ENCODE measurements at regions not wholly inside any gene's neighbourhood (a gene's known extent, or its start where the extent isn't known, plus 50 kb on each side); places are given as distances from the start of the nearest gene placed in this dataset.

DNA sequence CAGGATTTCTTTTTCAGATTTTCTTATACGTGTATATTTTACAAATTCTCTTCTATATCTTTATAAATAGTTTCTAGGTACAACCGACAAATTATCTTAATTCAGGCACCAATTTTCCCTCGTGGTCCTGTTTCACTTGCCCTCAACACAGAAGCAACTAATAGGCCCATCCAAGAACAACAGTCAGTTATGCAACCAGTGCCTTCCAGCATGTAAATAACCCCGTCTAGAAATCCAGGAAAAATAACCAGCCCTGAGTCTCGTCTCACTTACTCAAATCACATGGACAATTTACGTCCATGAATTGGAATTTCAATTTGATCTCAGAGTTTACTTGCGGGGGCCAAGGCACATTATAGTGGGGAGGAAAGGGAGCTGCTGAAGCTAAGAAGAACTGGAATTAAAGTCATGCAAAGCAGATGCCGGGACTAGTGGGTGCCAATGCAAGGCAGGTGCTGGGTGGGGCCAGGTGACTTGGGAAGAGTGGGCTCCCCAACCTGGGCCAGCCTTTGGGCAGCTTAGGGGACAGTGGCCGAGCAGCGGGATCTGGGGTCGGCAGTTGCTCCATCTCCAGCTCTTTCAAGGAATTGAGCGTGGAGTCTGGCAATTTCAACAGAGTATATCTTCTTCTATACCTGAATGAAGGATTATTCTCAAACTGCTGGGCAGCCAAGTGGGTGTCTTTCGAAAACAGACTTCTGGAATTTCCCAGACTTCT, 121.7 kb downstream of the EDN3 start:
- Histone ChIP-seq H3K9me3 (ENCODE audit: control insufficient read depth, low read length) (no peaks in the 10 kb centered on the region), H3K9ac (ENCODE audit: low read length) (no peak overlapping the region), H3K27me3 (ENCODE audit: control insufficient read depth, insufficient read depth, low read length) (no peaks in the 10 kb centered on the region), H3K4me1 (ENCODE audit: control insufficient read depth, insufficient read depth, low read length) (no peaks in the 10 kb centered on the region), H3K36me3 (ENCODE audit: control insufficient read depth, insufficient read depth, low read length) (no peaks in the 10 kb centered on the region), H3K4me3 (ENCODE audit: low read length) (no peak overlapping the region)

DNA sequence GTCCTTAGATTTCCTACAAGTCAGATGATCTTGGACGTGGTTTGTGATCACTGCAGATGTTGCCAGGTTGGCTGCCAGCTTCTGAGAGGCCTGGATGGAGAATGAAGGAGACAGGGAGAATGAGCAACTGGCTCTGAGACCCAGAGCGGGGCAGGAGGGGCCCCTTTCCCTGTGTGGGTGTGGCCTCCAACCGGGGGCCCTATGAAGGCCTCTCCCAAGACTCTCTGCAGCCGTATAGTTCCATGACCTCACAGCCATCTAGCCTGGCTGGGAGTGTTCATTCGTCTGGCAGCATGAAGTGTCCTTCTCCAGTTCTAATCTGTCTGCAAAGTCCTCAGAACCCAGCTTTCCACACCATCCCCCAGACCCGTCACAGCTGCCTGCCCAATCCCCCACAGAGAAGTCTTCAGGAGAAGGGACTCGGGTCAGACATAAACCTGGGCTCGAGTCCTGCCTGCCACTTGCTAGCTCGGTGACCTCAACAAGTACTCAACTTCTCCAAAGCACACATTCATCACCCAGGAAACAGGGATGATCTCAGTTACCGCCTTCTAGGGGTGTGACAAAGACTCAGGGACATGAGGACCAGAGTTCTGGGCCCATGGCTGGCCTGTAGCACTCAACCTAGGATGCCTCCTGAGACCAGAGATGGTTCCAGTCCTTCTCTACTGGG, 122.6 kb downstream of the EDN3 start:
- no peak overlapping the region for H3K4me3 ChIP-seq (ENCODE audit: low read length)
- no peaks in the 10 kb centered on the region for H3K27me3 ChIP-seq (ENCODE audit: control insufficient read depth, insufficient read depth, low read length)
- H3K9ac ChIP-seq (ENCODE audit: low read length): no peak overlapping the region
- H3K36me3 ChIP-seq (ENCODE audit: control insufficient read depth, insufficient read depth, low read length): no peaks in the 10 kb centered on the region
- H3K9me3 ChIP-seq (ENCODE audit: control insufficient read depth, low read length): no peaks in the 10 kb centered on the region
- no peaks in the 10 kb centered on the region for H3K4me1 ChIP-seq (ENCODE audit: control insufficient read depth, insufficient read depth, low read length)

DNA sequence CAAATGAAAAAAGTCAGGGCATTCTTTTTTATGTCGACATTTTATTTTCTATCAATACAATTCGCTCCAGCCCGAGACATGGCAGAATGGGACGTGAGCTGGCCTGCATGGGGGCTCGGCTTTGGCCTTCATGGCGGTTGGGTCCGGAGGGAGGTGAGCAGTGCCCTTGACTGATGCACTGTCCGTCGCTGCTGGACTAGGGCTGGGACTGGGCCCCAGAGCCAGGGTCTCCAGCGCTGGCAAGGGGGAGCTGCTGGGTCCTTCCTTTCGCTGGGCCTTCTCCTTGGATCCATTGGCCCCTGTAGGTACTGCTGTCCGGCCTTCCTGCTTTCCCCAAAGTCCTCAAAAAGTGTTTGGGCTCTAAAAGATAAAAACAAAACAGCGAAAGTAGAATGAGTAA, 124.6 kb downstream of the EDN3 start:
- H3K4me3 ChIP-seq (ENCODE audit: low read length): no peak overlapping the region
- no peaks in the 10 kb centered on the region for H3K9me3 ChIP-seq (ENCODE audit: control insufficient read depth, low read length)
- no peaks in the 10 kb centered on the region for H3K27me3 ChIP-seq (ENCODE audit: control insufficient read depth, insufficient read depth, low read length)
- H3K4me1 ChIP-seq (ENCODE audit: control insufficient read depth, insufficient read depth, low read length): no peaks in the 10 kb centered on the region
- no peaks in the 10 kb centered on the region for H3K36me3 ChIP-seq (ENCODE audit: control insufficient read depth, insufficient read depth, low read length)
- no peak overlapping the region for H3K9ac ChIP-seq (ENCODE audit: low read length)

DNA sequence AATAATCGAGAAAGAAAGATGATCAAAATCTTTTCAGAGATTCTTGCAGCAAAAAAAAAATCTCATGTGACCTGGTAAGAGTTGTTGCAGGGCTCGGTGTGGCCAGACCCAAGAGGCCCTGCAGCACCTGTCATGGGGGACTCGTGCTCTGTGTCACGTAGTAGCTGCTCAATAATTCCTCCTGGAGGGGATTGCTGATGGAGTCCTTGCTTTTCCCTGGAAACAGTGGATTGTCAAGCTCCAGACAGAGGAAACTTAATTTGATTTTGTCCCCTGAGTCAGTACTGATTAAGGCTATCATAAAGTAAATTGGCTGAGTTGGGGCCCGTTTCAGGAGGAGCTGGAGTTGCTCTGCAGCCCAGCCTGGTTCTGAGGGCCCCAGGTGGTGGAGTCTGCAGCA, 125.2 kb downstream of the EDN3 start:
- no peak overlapping the region for H3K4me3 ChIP-seq (ENCODE audit: low read length)
- H3K36me3 ChIP-seq (ENCODE audit: control insufficient read depth, insufficient read depth, low read length): no peaks in the 10 kb centered on the region
- no peak overlapping the region for H3K9ac ChIP-seq (ENCODE audit: low read length)
- H3K4me1 ChIP-seq (ENCODE audit: control insufficient read depth, insufficient read depth, low read length): no peaks in the 10 kb centered on the region
- no peaks in the 10 kb centered on the region for H3K9me3 ChIP-seq (ENCODE audit: control insufficient read depth, low read length)
- no peaks in the 10 kb centered on the region for H3K27me3 ChIP-seq (ENCODE audit: control insufficient read depth, insufficient read depth, low read length)

DNA sequence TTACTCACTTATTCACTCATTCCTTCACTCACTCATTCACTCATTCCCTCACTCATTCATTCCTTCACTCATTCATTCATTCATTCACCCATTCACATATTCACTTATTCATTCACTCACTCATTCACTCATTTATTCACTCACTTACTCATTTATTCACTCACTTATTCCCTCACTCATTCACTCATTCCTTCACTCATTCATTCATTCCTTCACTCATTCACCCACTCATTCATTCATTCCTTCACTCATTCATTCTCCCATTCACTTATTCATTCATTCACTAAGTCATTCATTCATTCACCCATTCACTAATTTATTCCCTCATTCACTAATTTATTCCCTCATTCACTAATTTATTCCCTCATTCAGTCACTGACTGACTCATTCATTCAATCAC, 127.6 kb downstream of the EDN3 start:
- H3K4me3 ChIP-seq (ENCODE audit: low read length): no peak overlapping the region
- H3K36me3 ChIP-seq (ENCODE audit: control insufficient read depth, insufficient read depth, low read length): no peaks in the 10 kb centered on the region
- no peaks in the 10 kb centered on the region for H3K9me3 ChIP-seq (ENCODE audit: control insufficient read depth, low read length)
- no peak overlapping the region for H3K9ac ChIP-seq (ENCODE audit: low read length)
- no peaks in the 10 kb centered on the region for H3K27me3 ChIP-seq (ENCODE audit: control insufficient read depth, insufficient read depth, low read length)
- H3K4me1 ChIP-seq (ENCODE audit: control insufficient read depth, insufficient read depth, low read length): no peaks in the 10 kb centered on the region

DNA sequence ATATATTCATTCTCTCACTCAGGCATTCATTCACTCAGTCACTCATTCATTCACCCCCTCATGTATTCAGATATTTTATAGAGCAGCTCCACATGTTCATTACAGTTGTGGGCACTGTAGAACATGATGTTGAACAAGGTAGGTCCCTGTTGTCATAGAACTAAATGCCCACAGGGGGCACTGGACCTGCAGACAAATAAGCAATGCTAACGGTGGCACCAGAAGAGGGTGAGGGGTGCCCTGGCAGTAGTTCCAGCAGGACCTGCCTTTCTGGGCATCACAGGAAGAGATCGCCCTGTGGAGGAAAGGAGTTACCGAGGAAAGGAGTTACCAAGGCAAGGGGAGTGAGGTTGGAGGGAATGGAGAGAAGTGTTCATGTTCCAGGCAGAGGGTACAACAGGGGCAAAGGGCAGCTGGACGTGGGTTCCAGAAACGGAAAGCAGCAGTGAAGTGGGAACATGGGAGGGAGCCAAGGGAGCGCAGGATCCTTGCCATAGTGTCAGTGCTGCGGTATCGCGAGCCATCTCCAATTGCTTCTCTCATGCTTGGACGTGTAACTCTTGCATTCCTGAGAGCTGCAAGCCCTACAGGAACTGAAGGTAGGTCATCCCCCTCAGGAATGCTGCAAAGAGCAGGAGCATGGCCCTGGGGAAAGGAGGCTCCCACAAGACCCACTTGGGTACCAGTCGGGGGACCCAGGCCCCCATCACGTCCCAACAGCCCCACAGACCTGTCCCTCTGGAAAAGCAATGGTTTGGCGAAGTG, 128.2 kb downstream of the EDN3 start:
- H3K9me3 ChIP-seq (ENCODE audit: control insufficient read depth, low read length): no peaks in the 10 kb centered on the region
- no peaks in the 10 kb centered on the region for H3K36me3 ChIP-seq (ENCODE audit: control insufficient read depth, insufficient read depth, low read length)
- no peak overlapping the region for H3K4me3 ChIP-seq (ENCODE audit: low read length)
- no peaks in the 10 kb centered on the region for H3K4me1 ChIP-seq (ENCODE audit: control insufficient read depth, insufficient read depth, low read length)
- H3K9ac ChIP-seq (ENCODE audit: low read length): no peak overlapping the region
- H3K27me3 ChIP-seq (ENCODE audit: control insufficient read depth, insufficient read depth, low read length): no peaks in the 10 kb centered on the region

DNA sequence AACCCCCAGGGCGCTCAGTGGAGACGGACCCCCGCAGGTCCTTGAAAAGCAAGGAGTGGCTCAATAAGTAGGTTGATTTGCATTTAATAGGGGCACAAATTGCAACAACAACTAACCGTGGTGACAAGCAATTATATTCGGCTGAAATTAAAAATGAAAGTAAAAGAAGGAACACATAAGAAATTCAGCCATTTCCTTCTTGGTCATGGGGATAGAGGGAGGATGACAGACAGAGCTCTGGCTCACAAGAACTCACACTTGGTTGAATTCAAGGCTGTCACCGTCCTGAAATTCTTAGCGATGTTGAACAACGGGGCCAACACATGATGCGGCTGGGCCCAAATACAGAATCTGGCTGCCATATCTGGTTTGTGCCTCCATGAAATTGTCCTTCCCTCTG, 129.0 kb downstream of the EDN3 start:
- H3K9ac ChIP-seq (ENCODE audit: low read length): no peak overlapping the region
- no peak overlapping the region for H3K4me3 ChIP-seq (ENCODE audit: low read length)
- no peaks in the 10 kb centered on the region for H3K36me3 ChIP-seq (ENCODE audit: control insufficient read depth, insufficient read depth, low read length)
- no peaks in the 10 kb centered on the region for H3K27me3 ChIP-seq (ENCODE audit: control insufficient read depth, insufficient read depth, low read length)
- H3K4me1 ChIP-seq (ENCODE audit: control insufficient read depth, insufficient read depth, low read length): peaks cover 3% of the 10 kb centered on the region
- no peaks in the 10 kb centered on the region for H3K9me3 ChIP-seq (ENCODE audit: control insufficient read depth, low read length)

DNA sequence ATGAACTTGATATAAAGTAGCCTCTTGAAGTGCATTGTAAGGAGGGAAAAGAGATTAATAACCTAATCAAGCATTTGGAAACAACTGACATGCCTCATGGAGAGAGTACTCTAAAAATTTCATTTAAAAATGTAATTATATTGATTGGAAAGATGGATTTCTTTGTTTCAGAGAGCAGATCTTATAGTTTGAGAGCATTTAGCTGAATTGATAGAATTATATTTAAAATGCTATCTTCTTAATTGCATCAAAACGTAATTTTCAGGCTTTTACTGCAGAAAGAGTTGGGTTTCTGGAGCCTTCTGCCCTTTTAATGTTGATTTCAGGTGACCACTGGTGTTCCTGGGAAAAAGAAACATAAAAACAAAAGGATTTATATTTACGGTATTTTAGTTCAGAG, 130.6 kb downstream of the EDN3 start:
- H3K27me3 ChIP-seq (ENCODE audit: control insufficient read depth, insufficient read depth, low read length): no peaks in the 10 kb centered on the region
- H3K9me3 ChIP-seq (ENCODE audit: control insufficient read depth, low read length): no peaks in the 10 kb centered on the region
- no peak overlapping the region for H3K4me3 ChIP-seq (ENCODE audit: low read length)
- no peak overlapping the region for H3K9ac ChIP-seq (ENCODE audit: low read length)
- no peaks in the 10 kb centered on the region for H3K36me3 ChIP-seq (ENCODE audit: control insufficient read depth, insufficient read depth, low read length)
- peaks cover 14% of the 10 kb centered on the region for H3K4me1 ChIP-seq (ENCODE audit: control insufficient read depth, insufficient read depth, low read length)

DNA sequence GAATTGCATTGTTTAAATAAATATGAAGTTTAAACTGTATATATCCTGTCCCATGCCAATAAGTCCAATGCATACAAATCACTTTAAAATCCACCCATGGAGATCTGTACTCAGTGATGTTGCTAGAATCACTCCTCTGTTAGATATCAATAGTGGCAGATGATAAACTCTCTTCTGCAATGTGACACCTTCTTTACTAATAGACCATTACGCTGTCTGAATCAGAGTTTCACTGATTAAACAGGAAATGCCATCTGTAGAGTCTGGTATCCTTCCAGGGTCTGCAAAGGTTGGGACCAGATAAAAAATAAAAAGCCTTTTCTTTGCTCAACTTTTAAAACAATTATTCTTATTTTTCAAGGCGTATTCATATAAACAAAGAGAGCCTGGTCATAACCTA, 134.5 kb downstream of the EDN3 start:
- Histone ChIP-seq H3K9ac (ENCODE audit: low read length) (no peak overlapping the region), H3K4me1 (ENCODE audit: control insufficient read depth, insufficient read depth, low read length) (peaks cover 14% of the 10 kb centered on the region), H3K36me3 (ENCODE audit: control insufficient read depth, insufficient read depth, low read length) (no peaks in the 10 kb centered on the region), H3K4me3 (ENCODE audit: low read length) (no peak overlapping the region), H3K27me3 (ENCODE audit: control insufficient read depth, insufficient read depth, low read length) (no peaks in the 10 kb centered on the region), H3K9me3 (ENCODE audit: control insufficient read depth, low read length) (no peaks in the 10 kb centered on the region)

DNA sequence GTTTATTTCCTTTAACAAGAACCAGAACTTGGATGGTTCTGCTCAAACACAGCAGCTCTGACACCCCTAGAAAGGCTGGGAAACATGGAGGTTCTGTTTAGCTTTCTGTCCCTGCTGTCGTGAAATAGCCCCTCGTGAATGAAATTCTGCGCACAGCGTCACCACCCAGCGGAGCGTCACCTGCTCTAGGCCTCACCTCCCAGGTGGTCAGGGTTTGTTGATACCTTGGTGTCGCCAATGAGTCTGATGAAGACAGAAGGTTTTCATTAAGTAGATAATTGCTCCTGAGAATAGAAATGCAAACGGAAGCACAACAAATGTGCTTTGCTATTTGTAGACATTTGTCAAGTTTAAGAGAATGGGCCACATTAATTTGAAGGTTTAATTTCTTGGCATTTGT, 135.1 kb downstream of the EDN3 start:
- Histone ChIP-seq H3K27me3 (ENCODE audit: control insufficient read depth, insufficient read depth, low read length) (no peaks in the 10 kb centered on the region), H3K4me3 (ENCODE audit: low read length) (no peak overlapping the region), H3K9ac (ENCODE audit: low read length) (no peak overlapping the region), H3K36me3 (ENCODE audit: control insufficient read depth, insufficient read depth, low read length) (no peaks in the 10 kb centered on the region), H3K9me3 (ENCODE audit: control insufficient read depth, low read length) (no peaks in the 10 kb centered on the region), H3K4me1 (ENCODE audit: control insufficient read depth, insufficient read depth, low read length) (peaks cover 14% of the 10 kb centered on the region)

DNA sequence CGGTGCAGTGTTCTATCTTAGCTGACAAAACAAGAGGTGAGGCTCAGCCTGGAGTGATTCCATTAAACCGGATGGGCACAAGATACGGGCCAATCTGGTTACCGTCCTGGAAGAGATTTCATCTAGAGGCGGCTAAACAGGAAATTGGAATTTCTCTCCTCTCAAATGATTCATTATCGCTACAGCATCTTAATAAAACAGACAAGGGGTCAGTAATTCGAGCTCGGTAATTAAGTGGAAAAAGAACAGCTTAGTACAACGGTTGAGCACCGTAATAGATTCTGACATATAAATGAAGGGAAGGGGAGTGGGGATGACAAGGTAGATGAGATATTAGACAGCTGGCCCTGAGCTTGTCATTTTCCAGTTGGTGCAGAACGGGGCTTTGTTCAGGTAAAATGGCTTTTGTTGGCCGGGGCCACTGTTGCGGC, 137.2 kb downstream of the EDN3 start:
- Histone ChIP-seq H3K27me3 (ENCODE audit: control insufficient read depth, insufficient read depth, low read length) (peaks cover 2% of the 10 kb centered on the region), H3K9ac (ENCODE audit: low read length) (no peak overlapping the region), H3K9me3 (ENCODE audit: control insufficient read depth, low read length) (no peaks in the 10 kb centered on the region)

DNA sequence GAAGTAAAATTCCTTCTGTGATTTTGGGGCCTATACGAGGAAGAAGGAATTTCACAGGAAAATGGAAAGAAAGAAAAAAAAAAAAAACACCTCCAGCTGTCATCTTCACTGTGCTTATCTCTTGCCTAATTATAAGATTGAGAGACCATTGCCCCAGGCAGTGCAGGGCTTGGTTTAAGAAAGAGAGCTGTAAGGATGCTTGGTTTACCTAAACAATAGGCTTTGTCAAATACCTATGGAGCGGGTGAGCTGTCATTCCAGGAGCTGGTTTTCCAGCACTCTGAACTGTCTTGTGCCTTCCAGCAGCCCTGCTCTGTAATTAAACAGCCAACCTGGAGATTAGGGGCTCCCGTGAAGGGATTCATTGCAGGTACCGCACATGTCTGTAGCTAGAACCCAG, 137.8 kb downstream of the EDN3 start:
- Histone ChIP-seq H3K9ac (ENCODE audit: low read length) (no peak overlapping the region), H3K36me3 (ENCODE audit: control insufficient read depth, insufficient read depth, low read length) (no peaks in the 10 kb centered on the region), H3K9me3 (ENCODE audit: control insufficient read depth, low read length) (no peaks in the 10 kb centered on the region), H3K4me1 (ENCODE audit: control insufficient read depth, insufficient read depth, low read length) (peaks cover 14% of the 10 kb centered on the region), H3K4me3 (ENCODE audit: low read length) (no peak overlapping the region), H3K27me3 (ENCODE audit: control insufficient read depth, insufficient read depth, low read length) (peaks cover 7% of the 10 kb centered on the region)

More for the DNA sequence above, 137.2 kb downstream of the EDN3 start:
- Histone ChIP-seq H3K4me3 (ENCODE audit: low read length) (no peak overlapping the region), H3K36me3 (ENCODE audit: control insufficient read depth, insufficient read depth, low read length) (no peaks in the 10 kb centered on the region), H3K4me1 (ENCODE audit: control insufficient read depth, insufficient read depth, low read length) (peaks cover 14% of the 10 kb centered on the region)
